NCI-H2107 treated with DMSO at 0.1 percent for 48 hours (cell line): ENCODE measurements at regions not wholly inside any gene's neighbourhood (a gene's known extent, or its start where the extent isn't known, plus 50 kb on each side); places are given as distances from the start of the nearest gene placed in this dataset.

Experiments
- DNase-seq: peaks from one replicate; lab custom pipeline; 2025; ENCODE audit not compliant: unreplicated experiment; lab: John Stamatoyannopoulos, UW

GRCh38 chr11:119550053-119550752 lies 127.2 kb upstream of the THY1 start:
- no peak for DNase-seq

DNA sequence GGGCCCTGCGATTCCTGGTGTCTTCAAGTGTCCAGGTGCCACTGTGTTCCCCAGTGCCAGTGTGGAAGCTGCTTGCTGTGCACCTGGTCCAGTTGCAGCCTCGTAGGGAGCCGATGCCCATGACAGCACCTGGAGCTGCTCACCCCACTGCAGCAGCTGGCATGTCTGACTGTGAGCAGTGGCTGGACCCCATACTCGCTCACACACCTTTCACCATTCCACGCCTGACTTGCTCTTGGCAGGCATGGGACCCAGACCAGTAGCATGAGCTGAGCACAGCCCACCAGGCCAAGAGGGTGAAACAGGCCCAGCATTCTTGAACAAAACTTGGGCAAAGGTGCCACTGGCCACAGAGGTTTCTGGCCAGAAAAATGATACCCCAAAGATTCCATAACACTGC lies 124.5 kb upstream of the THY1 start:
- DNase-seq = no peak

- no peak for DNase-seq
Measured at GRCh38 chr11:119545978-119546915, 123.3 kb upstream of the THY1 start.

DNA sequence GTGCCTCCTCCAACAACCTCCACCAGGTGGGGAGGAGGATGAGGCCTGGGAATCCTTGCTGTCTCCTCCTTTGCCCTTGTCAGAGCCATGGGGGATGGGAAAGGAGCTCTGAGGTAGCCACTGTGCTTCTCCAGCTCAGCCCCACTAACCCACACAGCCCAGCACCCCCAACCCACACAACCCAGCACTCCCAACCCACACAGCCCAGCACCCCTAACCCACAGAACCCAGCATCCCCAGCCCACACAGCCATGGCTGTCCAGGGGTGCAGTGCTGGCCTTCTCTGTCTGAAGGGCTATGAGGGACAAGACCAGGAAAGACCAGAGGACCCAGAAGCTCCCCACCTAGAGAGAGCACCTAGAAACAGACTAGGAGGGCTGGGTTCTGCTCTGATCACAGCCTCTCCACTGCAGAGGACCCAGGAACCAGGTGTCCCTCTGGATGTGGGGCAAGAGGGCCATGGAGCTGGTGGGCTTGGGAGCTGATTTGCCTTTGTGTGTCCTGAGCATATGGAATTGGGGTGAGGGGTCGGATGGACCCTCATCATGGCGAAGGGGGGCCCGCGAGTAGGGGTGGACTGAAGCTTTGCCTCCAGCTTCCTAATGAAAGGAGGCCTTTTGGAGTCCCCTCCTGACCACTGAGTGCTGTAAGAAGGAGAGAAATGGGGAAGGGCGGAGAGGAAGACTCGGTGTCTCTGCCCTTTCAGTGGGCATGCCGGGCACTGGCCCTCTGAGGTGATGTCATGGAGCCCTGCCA lies 117.6 kb upstream of the THY1 start:
- DNase-seq = no peak

GRCh38 chr11:119539583-119539982 lies 116.6 kb upstream of the THY1 start:
- DNase-seq = no peak

- no peak for DNase-seq
Measured at GRCh38 chr11:119538753-119539152, 115.8 kb upstream of the THY1 start.

GRCh38 chr11:119537306-119538253 lies 114.6 kb upstream of the THY1 start:
- peak; percentile 16 for DNase-seq

- DNase-seq = no peak
Measured at GRCh38 chr11:119536801-119537200, 113.8 kb upstream of the THY1 start.

DNA sequence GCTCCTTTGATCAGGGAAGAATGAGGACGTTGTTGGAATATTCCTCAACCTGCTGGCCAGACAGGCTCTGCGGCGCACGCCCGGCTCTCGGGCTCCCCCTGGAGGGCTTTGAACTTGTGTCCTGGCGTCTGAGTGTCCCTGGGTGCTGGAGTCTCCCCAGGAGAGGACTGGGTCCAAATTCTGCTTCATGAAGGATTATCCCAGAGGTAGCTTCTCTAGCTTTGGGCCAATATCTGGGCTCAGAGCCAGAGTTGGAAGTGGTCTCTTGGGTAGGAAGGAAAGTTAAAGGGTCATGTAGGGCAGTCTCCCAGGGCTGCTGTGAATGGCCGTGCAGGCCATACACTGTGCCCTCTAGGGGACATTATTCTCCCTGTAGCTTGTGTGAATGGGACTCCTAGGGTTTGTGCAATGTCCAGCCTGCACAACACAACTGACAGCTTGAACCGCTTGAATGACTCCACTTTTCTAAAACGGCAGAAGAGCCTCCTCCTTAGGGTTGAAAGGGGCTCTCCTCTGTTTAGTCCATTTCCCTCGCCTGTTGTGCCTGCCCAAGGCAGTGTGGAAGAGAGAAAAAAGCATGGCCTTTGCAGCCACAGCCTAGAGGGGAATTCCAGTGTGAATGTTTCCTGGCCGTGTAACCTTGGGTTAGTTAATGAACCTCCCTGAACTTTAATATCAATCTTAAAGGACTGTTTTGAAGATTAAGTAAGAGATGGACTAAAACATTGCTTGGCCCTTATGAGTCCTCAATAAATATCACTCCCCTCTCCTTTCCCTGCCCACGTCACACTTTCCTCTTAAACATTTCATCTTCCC lies 111.2 kb upstream of the THY1 start:
- peak; percentile 54 for DNase-seq

GRCh38 chr11:119533462-119533861 lies 110.5 kb upstream of the THY1 start:
- DNase-seq = no peak

GRCh38 chr11:119532551-119532950 lies 109.6 kb upstream of the THY1 start:
- DNase-seq = no peak

GRCh38 chr11:119531623-119532022 lies 108.7 kb upstream of the THY1 start:
- no peak for DNase-seq

DNA sequence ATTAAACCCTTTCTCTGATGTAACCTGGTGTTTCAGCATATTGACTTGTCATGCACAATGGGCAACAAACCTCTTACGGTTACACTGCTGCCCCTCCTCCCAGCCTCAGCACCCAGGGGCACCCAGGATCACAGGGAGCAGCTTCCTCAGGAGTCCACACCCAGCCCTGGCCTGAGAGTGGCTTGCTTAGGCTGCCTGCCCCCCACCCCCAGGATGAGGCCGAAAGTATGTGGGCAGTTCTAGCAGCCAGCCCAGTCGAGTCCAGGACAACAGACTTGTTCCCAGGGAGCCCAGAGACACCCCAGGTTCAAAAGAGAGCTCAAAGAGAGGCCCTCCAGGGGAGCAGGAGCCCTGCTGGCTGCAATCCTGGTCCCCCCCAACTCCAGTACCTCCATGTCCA lies 108.1 kb upstream of the THY1 start:
- DNase-seq = no peak

DNA sequence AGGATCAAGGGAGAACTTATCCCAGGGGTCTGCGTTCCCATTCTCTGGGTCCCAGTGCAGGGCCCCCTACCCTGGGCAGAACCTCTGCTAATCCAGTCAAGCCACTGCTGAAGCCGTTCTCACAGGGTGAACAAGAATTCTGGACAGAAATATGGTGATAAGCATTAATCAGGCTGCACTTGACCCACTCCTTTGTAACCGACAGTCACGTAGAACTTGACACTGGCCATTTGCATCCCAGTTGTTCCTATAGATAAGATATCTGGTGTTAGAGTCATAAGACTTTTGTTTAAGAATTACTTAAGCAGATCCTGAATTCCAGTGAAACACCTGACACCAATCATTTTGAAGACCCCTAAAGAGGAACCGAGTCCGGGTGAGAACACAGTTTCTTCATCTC lies 107.5 kb upstream of the THY1 start:
- DNase-seq = no peak

- no peak for DNase-seq
Measured at GRCh38 chr11:119529936-119530335, 107.0 kb upstream of the THY1 start.

- no peak for DNase-seq
Measured at GRCh38 chr11:119529063-119529845, 106.3 kb upstream of the THY1 start.

- no peak for DNase-seq
Measured at GRCh38 chr11:119525867-119526196, 102.9 kb upstream of the THY1 start.

DNA sequence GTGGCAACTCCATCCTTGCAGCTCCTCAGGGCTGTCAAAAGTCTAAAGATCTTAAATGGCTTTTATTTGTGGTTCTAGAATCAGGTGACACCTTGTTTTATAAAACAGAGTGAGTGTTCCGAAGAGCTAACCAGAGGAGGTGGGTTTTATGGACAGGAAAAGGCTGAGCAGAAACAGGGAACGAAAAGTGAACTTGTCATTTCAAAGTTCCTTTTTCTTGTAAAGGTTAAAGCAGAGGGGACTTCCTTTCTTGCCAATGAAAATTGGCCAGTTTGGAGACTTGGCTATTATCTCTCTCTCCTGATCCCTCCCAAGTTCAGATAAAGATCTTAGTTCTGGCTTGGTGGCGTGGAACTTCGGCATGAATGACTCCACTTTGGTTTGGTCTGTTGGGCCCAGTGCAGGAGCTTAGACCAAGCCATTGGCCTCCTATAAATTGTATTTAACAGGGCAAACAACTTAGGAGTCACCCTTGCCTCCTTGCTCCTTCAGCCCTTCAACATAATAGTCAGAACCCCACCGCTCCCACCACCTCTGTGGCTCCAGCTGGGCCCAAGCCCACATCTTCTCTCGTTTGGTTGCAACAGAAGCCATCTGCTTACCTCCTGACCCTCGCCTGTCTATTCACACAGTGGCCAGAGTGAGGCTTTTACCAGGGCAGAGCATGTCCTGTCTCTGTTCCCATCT lies 102.4 kb upstream of the THY1 start:
- DNase-seq = no peak
